Mesodermal cell (in vitro differentiated cells): ENCODE measurements at regions not wholly inside any gene's neighbourhood (a gene's known extent, or its start where the extent isn't known, plus 50 kb on each side); places are given as distances from the start of the nearest gene placed in this dataset.
"Not testable (repeated sequence)": the region's sequence is repeated elsewhere in the genome, so short reads cannot be mapped to it uniquely, and the experiment has no call there.

Experiments
- H3K27ac ChIP-seq: 2 replicates; pipeline ENCODE4 v1.7.0; 2013; ENCODE audit warnings: mild to moderate bottlenecking, low read depth, low read length, moderate library complexity; ENCODE audit not compliant: severe bottlenecking
- H3K36me3 ChIP-seq: 2 replicates; pipeline ENCODE4 v1.7.1; 2013; ENCODE audit warnings: mild to moderate bottlenecking, low read length, moderate library complexity; ENCODE audit not compliant: control insufficient read depth, insufficient read depth
- H3K4me1 ChIP-seq: one replicate; pipeline ENCODE4 v1.7.1; 2013; ENCODE audit warnings: mild to moderate bottlenecking, low read length; ENCODE audit not compliant: insufficient read depth, control insufficient read depth, poor library complexity, severe bottlenecking
- H3K4me3 ChIP-seq: 2 replicates; pipeline ENCODE4 v1.7.0; 2013; ENCODE audit warnings: low read length, control low read depth, mild to moderate bottlenecking; ENCODE audit not compliant: insufficient read depth, poor library complexity, severe bottlenecking; ENCODE audit errors: extremely low read depth
- H3K9me3 ChIP-seq: 2 replicates; pipeline ENCODE4 v1.7.1; 2013; ENCODE audit warnings: mild to moderate bottlenecking, low read length, moderate library complexity; ENCODE audit not compliant: control insufficient read depth
- WGBS, 2 experiments: methylation state at CpG; one replicate each; pipeline ENCODE4 v1.1.5; 2013; ENCODE audit warnings: missing lambda C conversion rate in 2 of 2; ENCODE audit not compliant: insufficient coverage in 2 of 2; 5-methylcytosine and 5-hydroxymethylcytosine counted together

GRCh38 chr1:234793924-234794323 lies 183.9 kb upstream of the IRF2BP2 start:
- H3K36me3 ChIP-seq, H3K4me1 ChIP-seq, H3K9me3 ChIP-seq, H3K27ac ChIP-seq, H3K4me3 ChIP-seq: not testable (repeated sequence)
- WGBS, 2 experiments = no CpG with 5 or more reads among the region's 5 CpGs

- WGBS, 2 experiments = no CpG with 5 or more reads among the region's 4 CpGs
- not testable (repeated sequence) for H3K4me1 ChIP-seq
Observed at GRCh38 chr1:234792221-234792864, 182.4 kb upstream of the IRF2BP2 start.

GRCh38 chr1:234791615-234792014 lies 181.6 kb upstream of the IRF2BP2 start:
- not testable (repeated sequence) for H3K4me3 ChIP-seq, H3K4me1 ChIP-seq, H3K27ac ChIP-seq, H3K36me3 ChIP-seq, H3K9me3 ChIP-seq
- WGBS, 2 experiments = no CpG with 5 or more reads among the region's 3 CpGs

More at GRCh38 chr1:234792221-234792864, 182.4 kb upstream of the IRF2BP2 start:
- H3K36me3 ChIP-seq, H3K9me3 ChIP-seq, H3K4me3 ChIP-seq, H3K27ac ChIP-seq: not testable (repeated sequence)

GRCh38 chr1:234790333-234790732 lies 180.4 kb upstream of the IRF2BP2 start:
- H3K9me3 ChIP-seq, H3K27ac ChIP-seq, H3K4me3 ChIP-seq, H3K36me3 ChIP-seq, H3K4me1 ChIP-seq: not testable (repeated sequence)
- no CpG with 5 or more reads among the region's 1 CpG for WGBS, 2 experiments

GRCh38 chr1:234787011-234787584 lies 177.1 kb upstream of the IRF2BP2 start:
- H3K9me3 ChIP-seq, H3K4me3 ChIP-seq, H3K36me3 ChIP-seq, H3K4me1 ChIP-seq, H3K27ac ChIP-seq: not testable (repeated sequence)
- WGBS, 2 experiments = 88 to 90% methylated on average over 4 to 5 of the region's 8 CpGs

- H3K27ac ChIP-seq, H3K4me3 ChIP-seq, H3K9me3 ChIP-seq, H3K4me1 ChIP-seq, H3K36me3 ChIP-seq: not testable (repeated sequence)
- WGBS, 2 experiments = no CpG with 5 or more reads among the region's 8 CpGs
Observed at GRCh38 chr1:234785922-234786321, 175.9 kb upstream of the IRF2BP2 start.

GRCh38 chr1:234785471-234785919 lies 175.5 kb upstream of the IRF2BP2 start:
- not testable (repeated sequence) for H3K36me3 ChIP-seq, H3K4me3 ChIP-seq, H3K9me3 ChIP-seq, H3K4me1 ChIP-seq, H3K27ac ChIP-seq
- no CpG with 5 or more reads among the region's 9 CpGs for WGBS, 2 experiments

GRCh38 chr1:234784108-234784507 lies 174.1 kb upstream of the IRF2BP2 start:
- H3K36me3 ChIP-seq, H3K9me3 ChIP-seq, H3K4me3 ChIP-seq, H3K4me1 ChIP-seq, H3K27ac ChIP-seq: not testable (repeated sequence)
- no CpG with 5 or more reads among the region's 2 CpGs for WGBS, 2 experiments

- no peaks in the 10 kb centered on the region for H3K9me3 ChIP-seq
Observed at GRCh38 chr1:234782791-234783190, 172.8 kb upstream of the IRF2BP2 start.

GRCh38 chr1:234782105-234782751 lies 172.2 kb upstream of the IRF2BP2 start:
- Histone ChIP-seq H3K9me3 (no peaks in the 10 kb centered on the region), H3K4me3 (no peak overlapping the region), H3K36me3 (no peaks in the 10 kb centered on the region), H3K4me1 (peaks cover 4% of the 10 kb centered on the region), H3K27ac (no peak overlapping the region)
- 89 to 94% methylated on average over 7 of the region's 7 CpGs for WGBS, 2 experiments

More at GRCh38 chr1:234782791-234783190, 172.8 kb upstream of the IRF2BP2 start:
- Histone ChIP-seq H3K27ac (no peak overlapping the region), H3K4me1 (peaks cover 4% of the 10 kb centered on the region), H3K4me3 (no peak overlapping the region), H3K36me3 (no peaks in the 10 kb centered on the region)
- WGBS, 2 experiments = 71 to 73% methylated on average over 2 of the region's 2 CpGs
